ENCODE measurements at regions not wholly inside any gene's neighbourhood (a gene's known extent, or its start where the extent isn't known, plus 50 kb on each side); places are given as distances from the start of the nearest gene placed in this dataset.

GRCh38 chr12:39127401-39127800, 222.0 kb upstream of the CPNE8 start:
- Histone ChIP-seq H2BK15ac (ENCODE audit: low read length) (no peak overlapping the region), H3K18ac (ENCODE audit: low read length) (no peak overlapping the region), H2BK120ac (ENCODE audit: low read depth, low read length) (no peak overlapping the region), H2BK5ac (ENCODE audit: low read length) (no peak overlapping the region), H3K23ac (ENCODE audit: low read depth, low read length, poor library complexity) (no peak overlapping the region), H2AFZ (ENCODE audit: low read length) (no peak overlapping the region), H3K4ac (ENCODE audit: low read length) (no peak overlapping the region), H2AK5ac (ENCODE audit: low read depth, low read length) (no peak overlapping the region), H3K9ac (ENCODE audit: low read depth, low read length, poor library complexity) (no peak overlapping the region), H3K79me1 (ENCODE audit: low read depth, low read length) (no peaks in the 10 kb centered on the region), H3K4me3 (ENCODE audit: low read length in 2 of 2) (no peak overlapping the region), H3K27ac (replicated peaks; ENCODE audit: low read length) (no peak overlapping the region), H2BK12ac (ENCODE audit: low read length) (no peak overlapping the region), H3K4me1 (ENCODE audit: control insufficient read depth in 2 of 2, insufficient read depth in 1 of 2, low read depth in 1 of 2, low read length in 2 of 2) (peaks cover 7 to 12% of the 10 kb centered on the region in 2 donors), H3K36me3 (replicated peaks in 1 of 2; ENCODE audit: control insufficient read depth in 2 of 2, insufficient read depth in 2 of 2, low read length in 2 of 2) (no peaks in the 10 kb centered on the region), H3K4me2 (ENCODE audit: insufficient read depth, low read length, poor library complexity, severe bottlenecking) (no peak overlapping the region), H3K14ac (ENCODE audit: low read length) (no peak overlapping the region), H4K8ac (ENCODE audit: low read depth, low read length) (no peak overlapping the region), H3K9me3 (replicated peaks in 1 of 2; ENCODE audit: control insufficient read depth in 2 of 2, insufficient read depth in 1 of 2, low read depth in 1 of 2, low read length in 2 of 2) (no peaks in the 10 kb centered on the region), H3K27me3 (ENCODE audit: control insufficient read depth in 3 of 3, insufficient read depth in 3 of 3, low read depth in 1 of 3, low read length in 3 of 3) (no peaks in the 10 kb centered on the region), H4K91ac (ENCODE audit: low read depth, low read length, poor library complexity) (no peak overlapping the region)
- WGBS, 2 donors (ENCODE audit: extremely low coverage in 2 of 2, insufficient read length in 2 of 2, insufficient replicate concordance in 1 of 2): no CpG with 5 or more reads among the region's 4 CpGs
- no peak for DNase-seq (ENCODE audit: low spot score)

GRCh38 chr12:39125566-39125965, 220.2 kb upstream of the CPNE8 start:
- no peak for DNase-seq (ENCODE audit: low spot score)
- Histone ChIP-seq H3K4me2 (ENCODE audit: insufficient read depth, low read length, poor library complexity, severe bottlenecking) (no peak overlapping the region), H4K91ac (ENCODE audit: low read depth, low read length, poor library complexity) (no peak overlapping the region), H2AK5ac (ENCODE audit: low read depth, low read length) (no peak overlapping the region), H2BK15ac (ENCODE audit: low read length) (no peak overlapping the region), H2BK5ac (ENCODE audit: low read length) (no peak overlapping the region), H3K4me3 (ENCODE audit: low read length in 2 of 2) (no peak overlapping the region), H3K36me3 (replicated peaks in 1 of 2; ENCODE audit: control insufficient read depth in 2 of 2, insufficient read depth in 2 of 2, low read length in 2 of 2) (no peaks in the 10 kb centered on the region), H3K4ac (ENCODE audit: low read length) (no peak overlapping the region), H4K8ac (ENCODE audit: low read depth, low read length) (no peak overlapping the region), H3K4me1 (ENCODE audit: control insufficient read depth in 2 of 2, insufficient read depth in 1 of 2, low read depth in 1 of 2, low read length in 2 of 2) (peaks cover 7 to 12% of the 10 kb centered on the region in 2 donors), H2BK120ac (ENCODE audit: low read depth, low read length) (no peak overlapping the region), H3K27me3 (ENCODE audit: control insufficient read depth in 3 of 3, insufficient read depth in 3 of 3, low read depth in 1 of 3, low read length in 3 of 3) (no peaks in the 10 kb centered on the region), H2AFZ (ENCODE audit: low read length) (no peak overlapping the region), H3K9ac (ENCODE audit: low read depth, low read length, poor library complexity) (no peak overlapping the region), H3K9me3 (replicated peaks in 1 of 2; ENCODE audit: control insufficient read depth in 2 of 2, insufficient read depth in 1 of 2, low read depth in 1 of 2, low read length in 2 of 2) (no peaks in the 10 kb centered on the region), H3K18ac (ENCODE audit: low read length) (no peak overlapping the region), H3K79me1 (ENCODE audit: low read depth, low read length) (no peaks in the 10 kb centered on the region), H3K14ac (ENCODE audit: low read length) (no peak overlapping the region), H2BK12ac (ENCODE audit: low read length) (no peak overlapping the region), H3K27ac (replicated peaks; ENCODE audit: low read length) (no peak overlapping the region), H3K23ac (ENCODE audit: low read depth, low read length, poor library complexity) (no peak overlapping the region)
- no CpG with 5 or more reads among the region's 2 CpGs for WGBS, 2 donors (ENCODE audit: extremely low coverage in 2 of 2, insufficient read length in 2 of 2, insufficient replicate concordance in 1 of 2)

- Histone ChIP-seq H4K8ac (ENCODE audit: low read depth, low read length) (no peak overlapping the region), H4K91ac (ENCODE audit: low read depth, low read length, poor library complexity) (no peak overlapping the region), H3K18ac (ENCODE audit: low read length) (no peak overlapping the region), H3K27me3 (ENCODE audit: control insufficient read depth in 3 of 3, insufficient read depth in 3 of 3, low read depth in 1 of 3, low read length in 3 of 3) (no peaks in the 10 kb centered on the region), H3K36me3 (replicated peaks in 1 of 2; ENCODE audit: control insufficient read depth in 2 of 2, insufficient read depth in 2 of 2, low read length in 2 of 2) (no peaks in the 10 kb centered on the region), H3K9ac (ENCODE audit: low read depth, low read length, poor library complexity) (no peak overlapping the region), H2AFZ (ENCODE audit: low read length) (peak overlapping the region; percentile 31), H2BK12ac (ENCODE audit: low read length) (no peak overlapping the region), H3K27ac (replicated peaks; ENCODE audit: low read length) (no peak overlapping the region), H2BK5ac (ENCODE audit: low read length) (no peak overlapping the region), H3K9me3 (replicated peaks in 1 of 2; ENCODE audit: control insufficient read depth in 2 of 2, insufficient read depth in 1 of 2, low read depth in 1 of 2, low read length in 2 of 2) (no peaks in the 10 kb centered on the region), H2BK120ac (ENCODE audit: low read depth, low read length) (no peak overlapping the region), H2BK15ac (ENCODE audit: low read length) (no peak overlapping the region), H3K79me1 (ENCODE audit: low read depth, low read length) (no peaks in the 10 kb centered on the region), H3K14ac (ENCODE audit: low read length) (no peak overlapping the region), H3K4me1 (ENCODE audit: control insufficient read depth in 2 of 2, insufficient read depth in 1 of 2, low read depth in 1 of 2, low read length in 2 of 2) (peaks cover 7 to 12% of the 10 kb centered on the region in 2 donors), H3K4me3 (ENCODE audit: low read length in 2 of 2) (no peak overlapping the region), H3K4ac (ENCODE audit: low read length) (no peak overlapping the region), H3K23ac (ENCODE audit: low read depth, low read length, poor library complexity) (no peak overlapping the region), H3K4me2 (ENCODE audit: insufficient read depth, low read length, poor library complexity, severe bottlenecking) (no peak overlapping the region), H2AK5ac (ENCODE audit: low read depth, low read length) (no peak overlapping the region)
- DNase-seq (ENCODE audit: low spot score): no peak
- no CpG with 5 or more reads among the region's 6 CpGs for WGBS, 2 donors (ENCODE audit: extremely low coverage in 2 of 2, insufficient read length in 2 of 2, insufficient replicate concordance in 1 of 2)
Measured at GRCh38 chr12:39124768-39125167, 219.4 kb upstream of the CPNE8 start.

GRCh38 chr12:39123580-39124253, 218.3 kb upstream of the CPNE8 start:
- Histone ChIP-seq H4K8ac (ENCODE audit: low read depth, low read length) (no peak overlapping the region), H2BK12ac (ENCODE audit: low read length) (no peak overlapping the region), H3K9ac (ENCODE audit: low read depth, low read length, poor library complexity) (no peak overlapping the region), H3K9me3 (replicated peaks in 1 of 2; ENCODE audit: control insufficient read depth in 2 of 2, insufficient read depth in 1 of 2, low read depth in 1 of 2, low read length in 2 of 2) (no peaks in the 10 kb centered on the region), H3K4ac (ENCODE audit: low read length) (no peak overlapping the region), H3K27me3 (ENCODE audit: control insufficient read depth in 3 of 3, insufficient read depth in 3 of 3, low read depth in 1 of 3, low read length in 3 of 3) (no peaks in the 10 kb centered on the region), H3K4me3 (ENCODE audit: low read length in 2 of 2) (no peak overlapping the region), H2BK15ac (ENCODE audit: low read length) (no peak overlapping the region), H4K91ac (ENCODE audit: low read depth, low read length, poor library complexity) (no peak overlapping the region), H3K23ac (ENCODE audit: low read depth, low read length, poor library complexity) (no peak overlapping the region), H3K36me3 (replicated peaks in 1 of 2; ENCODE audit: control insufficient read depth in 2 of 2, insufficient read depth in 2 of 2, low read length in 2 of 2) (no peaks in the 10 kb centered on the region), H3K4me1 (ENCODE audit: control insufficient read depth in 2 of 2, insufficient read depth in 1 of 2, low read depth in 1 of 2, low read length in 2 of 2) (peaks cover 3 to 9% of the 10 kb centered on the region in 2 donors), H2BK120ac (ENCODE audit: low read depth, low read length) (no peak overlapping the region), H3K79me1 (ENCODE audit: low read depth, low read length) (no peaks in the 10 kb centered on the region), H3K18ac (ENCODE audit: low read length) (no peak overlapping the region), H2BK5ac (ENCODE audit: low read length) (no peak overlapping the region), H3K4me2 (ENCODE audit: insufficient read depth, low read length, poor library complexity, severe bottlenecking) (no peak overlapping the region), H3K27ac (replicated peaks; ENCODE audit: low read length) (no peak overlapping the region), H3K14ac (ENCODE audit: low read length) (no peak overlapping the region), H2AFZ (ENCODE audit: low read length) (peak overlapping the region; percentile 32), H2AK5ac (ENCODE audit: low read depth, low read length) (no peak overlapping the region)
- no CpG with 5 or more reads among the region's 2 CpGs for WGBS, 2 donors (ENCODE audit: extremely low coverage in 2 of 2, insufficient read length in 2 of 2, insufficient replicate concordance in 1 of 2)
- DNase-seq (ENCODE audit: low spot score): no peak

Measured in neuronal stem cell (in vitro differentiated cells).